HepG2 (cell line): ENCODE measurements at regions not wholly inside any gene's neighbourhood (a gene's known extent, or its start where the extent isn't known, plus 50 kb on each side); places are given as distances from the start of the nearest gene placed in this dataset.

Experiments
- ATAC-seq: fragments of 200-7000 bp; cut with Tn5 transposase; 3 replicates; pipeline ENCODE4 v1.9.1; 2020; ENCODE audit warnings: mild to moderate bottlenecking, moderate library complexity
- BruUV-seq: library from RNA; stranded (reverse); fragments of 400-500 nt; replicated peaks from 2 replicates; lab custom pipeline; 2021; lab: Mats Ljungman, UMichigan
- CTCF ChIA-PET: fragments of 300-600 bp; formaldehyde crosslinking; extraction: SDS; loops from one replicate; lab custom pipeline; 2021; ENCODE audit warnings: low total read pairs, inconsistent platforms, low intra/inter-chr PET ratio; lab: Yijun Ruan, JAX
- POLR2A ChIA-PET: fragments of 350-600 bp; sonication (Branson Sonifier 250); formaldehyde crosslinking; loops from one replicate; lab custom pipeline; 2020; ENCODE audit warnings: antibody characterized with exemption, inconsistent platforms; lab: Yijun Ruan, JAX
- DNase-seq: peaks from one replicate; pipeline ENCODE4 v3.0.0-alpha.2; 2015; ENCODE audit warnings: low spot score
- FAIRE-seq: peaks from 3 replicates; lab custom pipeline; 2011; peaks lifted over from hg19 to GRCh38; lab: Jason Lieb, UNC
- H2AFZ ChIP-seq: one replicate; pipeline ENCODE4 v1.6.1; 2011; ENCODE audit warnings: low read length, inconsistent platforms
- H3K27ac ChIP-seq: fragments of 300-600 bp; 3 replicates; pipeline ENCODE4 v1.8.0; 2011; ENCODE audit warnings: mixed run types, mild to moderate bottlenecking, mixed read lengths, low read length, inconsistent platforms; ENCODE audit not compliant: insufficient read depth; ENCODE audit errors: extremely low read length
- H3K27me3 ChIP-seq, 2 experiments: fragments of 200-600 bp in 1 of 2; 2 replicates in 1 of 2; 3 replicates in 1 of 2; pipeline versions ENCODE4 v1.6.0 to v1.8.0; 2011; ENCODE audit warnings: low read length in 2 of 2, mild to moderate bottlenecking in 2 of 2, moderate library complexity in 2 of 2, inconsistent platforms in 1 of 2; ENCODE audit not compliant: insufficient read depth in 2 of 2, control insufficient read depth in 1 of 2
- H3K36me3 ChIP-seq, 2 experiments: fragments of 200-600 bp in 1 of 2; replicated peaks in 1 of 2; 2 replicates in 1 of 2; 3 replicates in 1 of 2; pipeline versions ENCODE4 v1.5.1 to v1.8.0; 2011; ENCODE audit warnings: low read length in 2 of 2, inconsistent platforms in 1 of 2; ENCODE audit not compliant: insufficient read depth in 2 of 2, control insufficient read depth in 1 of 2
- H3K4me1 ChIP-seq: 2 replicates; pipeline ENCODE4 v1.5.1; 2012; ENCODE audit warnings: low read length, inconsistent platforms; ENCODE audit not compliant: insufficient read depth
- H3K4me2 ChIP-seq: 2 replicates; pipeline ENCODE4 v1.6.0; 2011; ENCODE audit warnings: low read depth, low read length, inconsistent platforms
- H3K4me3 ChIP-seq, 3 experiments: fragments of 200-600 bp in 1 of 3; sonication (generic), shearing (Covaris generic) in 1 of 3; replicated peaks in 1 of 3; 2 replicates each; pipeline ENCODE4 v1.5.1; 2011 to 2016; ENCODE audit warnings: low read length in 3 of 3, inconsistent platforms in 2 of 3, low read depth in 2 of 3, mild to moderate bottlenecking in 2 of 3, control low read depth in 1 of 3, mixed read lengths in 1 of 3; ENCODE audit not compliant: insufficient read depth in 1 of 3
- H3K79me2 ChIP-seq: one replicate; pipeline ENCODE4 v1.6.1; 2011; ENCODE audit warnings: low read length, inconsistent platforms; ENCODE audit not compliant: insufficient read depth
- H3K9ac ChIP-seq: 2 replicates; pipeline ENCODE4 v1.6.0; 2011; ENCODE audit warnings: mild to moderate bottlenecking, low read depth, low read length, inconsistent platforms; ENCODE audit not compliant: insufficient read depth
- H3K9me3 ChIP-seq: 2 replicates; pipeline ENCODE4 v1.5.1; 2012; ENCODE audit warnings: mild to moderate bottlenecking, low read length
- H4K20me1 ChIP-seq: 2 replicates; pipeline ENCODE4 v1.6.0; 2011; ENCODE audit warnings: inconsistent platforms, mild to moderate bottlenecking, low read length, moderate library complexity; ENCODE audit not compliant: insufficient read depth
- AGO1 ChIP-seq: fragments of 200-400 bp; formaldehyde crosslinking; IDR thresholded peaks from 2 replicates; pipeline ENCODE4 v1.6.1; 2017; ENCODE audit warnings: mild to moderate bottlenecking, low read depth, low read length, moderate library complexity; ENCODE audit not compliant: poor library complexity, severe bottlenecking
- AGO2 ChIP-seq: fragments of 200-400 bp; formaldehyde crosslinking; optimal IDR thresholded peaks from 2 replicates; pipeline ENCODE3; 2017; ENCODE audit warnings: mild to moderate bottlenecking, low read depth, low read length, moderate library complexity
- FOXP1 ChIP-seq, 2 experiments: fragments of 450-650 bp in 1 of 2; IDR thresholded peaks; 2 replicates each; pipeline ENCODE4 v1.6.1; 2017 to 2018; ENCODE audit warnings: antibody characterized with exemption in 1 of 2
- GTF2F1 ChIP-seq: fragments of 150-350 bp; IDR thresholded peaks from 2 replicates; pipeline ENCODE4 v1.6.1; 2014; ENCODE audit warnings: low read length
- KMT2B ChIP-seq: IDR thresholded peaks from 2 replicates; pipeline ENCODE4 v1.6.1; 2016; ENCODE audit warnings: missing genetic modification reagents, missing compliant biosample characterization
- MXI1 ChIP-seq: IDR thresholded peaks from 3 replicates; pipeline ENCODE4 v1.6.1; 2012; ENCODE audit warnings: low read depth, low read length, inconsistent platforms, borderline replicate concordance
- NFYC ChIP-seq: IDR thresholded peaks from 2 replicates; pipeline ENCODE4 v1.6.1; 2016; ENCODE audit warnings: missing genetic modification reagents, missing compliant biosample characterization
- SMAD3 ChIP-seq: sonication (generic); formaldehyde crosslinking; IDR thresholded peaks from 2 replicates; pipeline ENCODE4 v1.4.0; 2020; ENCODE audit warnings: missing genetic modification reagents
- TMF1 ChIP-seq: sonication (generic); formaldehyde crosslinking; IDR thresholded peaks from 2 replicates; pipeline ENCODE4 v1.8.1; 2022; ENCODE audit warnings: low read depth, missing genetic modification reagents
- ZMYM3 ChIP-seq: sonication (generic); formaldehyde crosslinking; IDR thresholded peaks from 2 replicates; pipeline ENCODE4 v1.5.1; 2020; ENCODE audit warnings: mild to moderate bottlenecking, missing genetic modification reagents
- ZSCAN30 ChIP-seq: sonication (generic); formaldehyde crosslinking; IDR thresholded peaks from 2 replicates; pipeline ENCODE4 v1.5.0; 2020; ENCODE audit warnings: mild to moderate bottlenecking, missing genetic modification reagents
- WGBS: methylation state at CpG from one replicate; pipeline ENCODE4 v1.1.6; 2017; ENCODE audit warnings: low lambda C conversion rate; 5-methylcytosine and 5-hydroxymethylcytosine counted together
- in situ Hi-C: cut with HindIII; loops from 2 replicates; pipeline ENCODE4 v1.10.0; 2017; ENCODE audit warnings: low pct_unique_long_range_greater_than_20kb; ENCODE audit not compliant: extremely low pct_ligation_motif_present
- intact Hi-C: fragments of 100-400 bp; cut with micrococcal nuclease; formaldehyde crosslinking; loops from one replicate; pipeline ENCODE4 v1.10.0; 2022; ENCODE audit not compliant: unreplicated experiment
- TF ChIP-seq, protein P1 (sequence below): sonication (generic); formaldehyde crosslinking; IDR thresholded peaks from 2 replicates; pipeline ENCODE4 v1.5.1; 2020; ENCODE audit warnings: mild to moderate bottlenecking, missing genetic modification reagents, borderline replicate concordance
- TF ChIP-seq, protein P2 (sequence below): IDR thresholded peaks from 2 replicates; pipeline ENCODE4 v1.6.1; 2016; ENCODE audit warnings: missing genetic modification reagents, missing compliant biosample characterization
- TF ChIP-seq, protein P3 (sequence below): IDR thresholded peaks from 2 replicates; pipeline ENCODE4 v1.4.0; 2020; ENCODE audit warnings: mild to moderate bottlenecking, missing genetic modification reagents

DNA sequence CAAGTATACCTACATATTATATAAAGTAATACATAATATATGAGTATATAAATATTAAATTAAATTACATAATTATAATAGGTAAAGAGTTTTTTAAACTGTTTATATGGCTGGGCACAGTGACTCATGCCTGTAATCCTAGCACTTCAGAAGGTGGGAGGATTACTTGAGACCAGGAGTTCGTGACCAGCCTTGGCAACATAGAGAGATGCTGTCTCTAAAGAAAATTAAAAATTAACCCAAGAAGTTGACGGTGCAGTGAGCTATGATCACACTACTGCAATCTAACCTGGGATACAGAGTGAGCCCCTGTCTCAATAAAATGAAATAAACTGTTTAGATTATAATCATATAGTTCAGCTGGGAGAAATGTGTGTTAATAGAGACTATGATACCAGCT lies 363.0 kb downstream of the DDX10 start:
- CTCF ChIA-PET, result no interaction called here
- FAIRE-seq (no peak), DNase-seq (no peak), ATAC-seq (no peak)
- H4K20me1 ChIP-seq, result no peaks in the 10 kb centered on the region
- H3K4me1 ChIP-seq, result no peaks in the 10 kb centered on the region
- no peaks in the 10 kb centered on the region for H3K79me2 ChIP-seq
- H3K9ac ChIP-seq, result no peak overlapping the region
- WGBS, result 0% methylated on average over 2 of the region's 2 CpGs
- POLR2A ChIA-PET, result no interaction called here
- H2AFZ ChIP-seq, result no peak overlapping the region
- BruUV-seq, result no TSS peak
- H3K4me3 ChIP-seq, result no peak overlapping the region
- no peaks in the 10 kb centered on the region for H3K9me3 ChIP-seq
- no peak overlapping the region for H3K4me2 ChIP-seq
- no peaks in the 10 kb centered on the region for H3K27me3 ChIP-seq
- intact Hi-C loops (no loop called here), in situ Hi-C loops (no loop called here)
- no peaks in the 10 kb centered on the region for H3K36me3 ChIP-seq
- no peak overlapping the region for H3K27ac ChIP-seq
- TF ChIP-seq FOXP1 (IDR thresholded peaks at IDR 0.05) (no peak), FOXP1 (CRISPR knock-in tag; IDR thresholded peaks at IDR 0.05) (no peak), GTF2F1 (no peak), ZMYM3 (CRISPR knock-in tag) (no peak), MXI1 (no peak), TMF1 (CRISPR knock-in tag) (no peak), ZSCAN30 (CRISPR knock-in tag) (no peak), SMAD3 (CRISPR knock-in tag) (no peak), AGO2 (no peak), AGO1 (no peak), KMT2B (CRISPR knock-in tag) (no peak), NFYC (CRISPR knock-in tag) (no peak)
- TF ChIP-seq, protein P1, sequence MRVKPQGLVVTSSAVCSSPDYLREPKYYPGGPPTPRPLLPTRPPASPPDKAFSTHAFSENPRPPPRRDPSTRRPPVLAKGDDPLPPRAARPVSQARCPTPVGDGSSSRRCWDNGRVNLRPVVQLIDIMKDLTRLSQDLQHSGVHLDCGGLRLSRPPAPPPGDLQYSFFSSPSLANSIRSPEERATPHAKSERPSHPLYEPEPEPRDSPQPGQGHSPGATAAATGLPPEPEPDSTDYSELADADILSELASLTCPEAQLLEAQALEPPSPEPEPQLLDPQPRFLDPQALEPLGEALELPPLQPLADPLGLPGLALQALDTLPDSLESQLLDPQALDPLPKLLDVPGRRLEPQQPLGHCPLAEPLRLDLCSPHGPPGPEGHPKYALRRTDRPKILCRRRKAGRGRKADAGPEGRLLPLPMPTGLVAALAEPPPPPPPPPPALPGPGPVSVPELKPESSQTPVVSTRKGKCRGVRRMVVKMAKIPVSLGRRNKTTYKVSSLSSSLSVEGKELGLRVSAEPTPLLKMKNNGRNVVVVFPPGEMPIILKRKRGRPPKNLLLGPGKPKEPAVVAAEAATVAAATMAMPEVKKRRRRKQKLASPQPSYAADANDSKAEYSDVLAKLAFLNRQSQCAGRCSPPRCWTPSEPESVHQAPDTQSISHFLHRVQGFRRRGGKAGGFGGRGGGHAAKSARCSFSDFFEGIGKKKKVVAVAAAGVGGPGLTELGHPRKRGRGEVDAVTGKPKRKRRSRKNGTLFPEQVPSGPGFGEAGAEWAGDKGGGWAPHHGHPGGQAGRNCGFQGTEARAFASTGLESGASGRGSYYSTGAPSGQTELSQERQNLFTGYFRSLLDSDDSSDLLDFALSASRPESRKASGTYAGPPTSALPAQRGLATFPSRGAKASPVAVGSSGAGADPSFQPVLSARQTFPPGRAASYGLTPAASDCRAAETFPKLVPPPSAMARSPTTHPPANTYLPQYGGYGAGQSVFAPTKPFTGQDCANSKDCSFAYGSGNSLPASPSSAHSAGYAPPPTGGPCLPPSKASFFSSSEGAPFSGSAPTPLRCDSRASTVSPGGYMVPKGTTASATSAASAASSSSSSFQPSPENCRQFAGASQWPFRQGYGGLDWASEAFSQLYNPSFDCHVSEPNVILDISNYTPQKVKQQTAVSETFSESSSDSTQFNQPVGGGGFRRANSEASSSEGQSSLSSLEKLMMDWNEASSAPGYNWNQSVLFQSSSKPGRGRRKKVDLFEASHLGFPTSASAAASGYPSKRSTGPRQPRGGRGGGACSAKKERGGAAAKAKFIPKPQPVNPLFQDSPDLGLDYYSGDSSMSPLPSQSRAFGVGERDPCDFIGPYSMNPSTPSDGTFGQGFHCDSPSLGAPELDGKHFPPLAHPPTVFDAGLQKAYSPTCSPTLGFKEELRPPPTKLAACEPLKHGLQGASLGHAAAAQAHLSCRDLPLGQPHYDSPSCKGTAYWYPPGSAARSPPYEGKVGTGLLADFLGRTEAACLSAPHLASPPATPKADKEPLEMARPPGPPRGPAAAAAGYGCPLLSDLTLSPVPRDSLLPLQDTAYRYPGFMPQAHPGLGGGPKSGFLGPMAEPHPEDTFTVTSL (CRISPR knock-in tag), result no peak
- TF ChIP-seq, protein P2, sequence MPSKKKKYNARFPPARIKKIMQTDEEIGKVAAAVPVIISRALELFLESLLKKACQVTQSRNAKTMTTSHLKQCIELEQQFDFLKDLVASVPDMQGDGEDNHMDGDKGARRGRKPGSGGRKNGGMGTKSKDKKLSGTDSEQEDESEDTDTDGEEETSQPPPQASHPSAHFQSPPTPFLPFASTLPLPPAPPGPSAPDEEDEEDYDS (CRISPR knock-in tag), result no peak
- TF ChIP-seq, protein P3, sequence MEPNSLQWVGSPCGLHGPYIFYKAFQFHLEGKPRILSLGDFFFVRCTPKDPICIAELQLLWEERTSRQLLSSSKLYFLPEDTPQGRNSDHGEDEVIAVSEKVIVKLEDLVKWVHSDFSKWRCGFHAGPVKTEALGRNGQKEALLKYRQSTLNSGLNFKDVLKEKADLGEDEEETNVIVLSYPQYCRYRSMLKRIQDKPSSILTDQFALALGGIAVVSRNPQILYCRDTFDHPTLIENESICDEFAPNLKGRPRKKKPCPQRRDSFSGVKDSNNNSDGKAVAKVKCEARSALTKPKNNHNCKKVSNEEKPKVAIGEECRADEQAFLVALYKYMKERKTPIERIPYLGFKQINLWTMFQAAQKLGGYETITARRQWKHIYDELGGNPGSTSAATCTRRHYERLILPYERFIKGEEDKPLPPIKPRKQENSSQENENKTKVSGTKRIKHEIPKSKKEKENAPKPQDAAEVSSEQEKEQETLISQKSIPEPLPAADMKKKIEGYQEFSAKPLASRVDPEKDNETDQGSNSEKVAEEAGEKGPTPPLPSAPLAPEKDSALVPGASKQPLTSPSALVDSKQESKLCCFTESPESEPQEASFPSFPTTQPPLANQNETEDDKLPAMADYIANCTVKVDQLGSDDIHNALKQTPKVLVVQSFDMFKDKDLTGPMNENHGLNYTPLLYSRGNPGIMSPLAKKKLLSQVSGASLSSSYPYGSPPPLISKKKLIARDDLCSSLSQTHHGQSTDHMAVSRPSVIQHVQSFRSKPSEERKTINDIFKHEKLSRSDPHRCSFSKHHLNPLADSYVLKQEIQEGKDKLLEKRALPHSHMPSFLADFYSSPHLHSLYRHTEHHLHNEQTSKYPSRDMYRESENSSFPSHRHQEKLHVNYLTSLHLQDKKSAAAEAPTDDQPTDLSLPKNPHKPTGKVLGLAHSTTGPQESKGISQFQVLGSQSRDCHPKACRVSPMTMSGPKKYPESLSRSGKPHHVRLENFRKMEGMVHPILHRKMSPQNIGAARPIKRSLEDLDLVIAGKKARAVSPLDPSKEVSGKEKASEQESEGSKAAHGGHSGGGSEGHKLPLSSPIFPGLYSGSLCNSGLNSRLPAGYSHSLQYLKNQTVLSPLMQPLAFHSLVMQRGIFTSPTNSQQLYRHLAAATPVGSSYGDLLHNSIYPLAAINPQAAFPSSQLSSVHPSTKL (CRISPR knock-in tag), result no peak
